NCI-H82 (cell line): ENCODE measurements at regions not wholly inside any gene's neighbourhood (a gene's known extent, or its start where the extent isn't known, plus 50 kb on each side); places are given as distances from the start of the nearest gene placed in this dataset.
A peak's percentile ranks its signal among the peaks of the same experiment; 100 is the strongest.

Experiments used
- DNase-seq: peaks from one replicate; lab custom pipeline; 2025; lab: John Stamatoyannopoulos, UW

GRCh38 chr20:40738976-40739375 is 49.9 kb upstream of the MAFB start:
- DNase-seq, result no peak

DNA sequence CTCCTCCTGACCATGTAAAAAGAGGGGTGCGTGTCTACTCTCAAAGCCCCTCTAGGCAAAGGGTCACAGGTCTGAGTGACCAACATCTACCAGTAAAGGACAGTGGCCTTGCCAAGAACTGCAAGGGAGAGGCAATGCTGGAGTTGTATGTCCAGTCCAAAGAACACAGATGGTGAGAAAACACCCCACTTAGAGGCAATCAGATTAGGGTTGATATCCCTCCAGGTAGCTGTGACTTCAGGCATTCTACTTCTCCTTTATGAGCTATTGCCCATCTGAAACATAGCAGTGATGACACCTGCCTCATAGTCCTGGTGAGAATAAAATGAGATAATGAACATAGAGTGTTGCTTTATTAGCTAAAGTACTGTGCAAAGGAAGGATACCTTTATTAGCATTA is 50.8 kb upstream of the MAFB start:
- DNase-seq, result no peak

DNA sequence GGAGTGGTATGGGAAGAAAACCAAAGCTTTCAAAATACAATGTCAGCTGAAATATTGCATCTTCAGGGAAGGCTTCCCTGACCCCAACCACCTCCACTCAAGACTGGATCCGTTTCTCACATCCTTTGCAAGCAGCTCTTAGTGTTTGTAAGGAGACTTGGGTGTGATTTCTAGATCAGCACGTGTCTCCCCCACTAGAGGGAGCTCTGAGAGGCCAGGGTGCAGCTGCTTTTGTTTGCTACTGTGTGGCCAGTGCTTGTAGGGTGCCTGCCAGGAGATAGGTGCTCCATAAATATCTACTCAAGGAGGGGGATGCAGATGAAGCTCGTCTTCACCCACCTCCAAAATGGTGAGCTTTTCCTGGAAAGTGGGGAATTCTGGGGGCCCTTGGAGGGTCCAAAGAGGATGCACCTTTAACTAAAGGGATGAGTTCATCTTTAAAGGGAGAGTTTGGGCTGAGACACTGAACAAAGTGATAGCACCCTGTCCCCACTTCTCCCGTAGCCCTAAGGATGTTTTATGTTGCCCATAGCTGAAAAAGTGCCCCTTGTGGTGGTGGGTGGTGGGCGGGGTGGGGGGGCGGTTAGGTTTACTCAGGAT is 52.6 kb upstream of the MAFB start:
- peak; percentile 71 for DNase-seq

GRCh38 chr20:40743141-40743775 is 54.2 kb upstream of the MAFB start:
- DNase-seq, result no peak

DNA sequence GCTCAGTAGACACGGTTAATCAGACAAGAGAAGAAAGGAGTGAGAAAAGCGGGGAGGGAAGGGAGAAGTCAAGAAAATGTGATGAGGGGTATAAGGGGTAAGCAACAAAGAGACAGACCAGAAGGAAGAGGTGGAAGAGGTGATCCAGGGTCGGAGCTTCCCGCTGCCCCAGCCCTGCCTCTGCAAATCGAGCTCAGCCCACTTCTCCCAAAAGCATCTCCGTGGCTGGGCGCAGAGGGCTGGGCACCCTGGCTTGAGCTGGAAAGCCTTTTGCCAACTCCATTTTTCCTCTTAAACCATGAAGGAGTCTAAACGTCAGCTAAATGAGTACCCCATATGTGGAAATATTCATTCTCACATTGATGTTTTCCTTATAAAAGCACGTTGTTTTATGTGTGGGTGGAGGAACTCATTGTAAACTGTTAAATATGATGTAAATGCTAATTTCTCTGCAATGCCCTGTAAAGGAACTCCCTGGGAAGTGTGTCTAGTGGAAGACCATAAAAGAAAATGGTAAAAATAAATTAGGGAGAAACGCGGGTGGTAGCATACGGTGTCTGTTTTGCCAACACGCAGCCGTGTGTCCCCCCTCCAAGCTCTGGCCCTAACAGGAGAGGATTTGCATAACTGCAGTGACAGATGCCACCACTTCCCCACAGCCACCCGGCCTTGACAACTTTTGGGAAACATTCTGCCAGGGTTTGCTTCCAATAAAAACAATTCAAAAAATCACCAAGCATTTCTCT is 55.2 kb upstream of the MAFB start:
- DNase-seq, result no peak

- no peak for DNase-seq
These were observed 55.8 kb upstream of the MAFB start for GRCh38 chr20:40744818-40745175.

- no peak for DNase-seq
These were observed 57.2 kb upstream of the MAFB start for GRCh38 chr20:40746251-40746650.

DNA sequence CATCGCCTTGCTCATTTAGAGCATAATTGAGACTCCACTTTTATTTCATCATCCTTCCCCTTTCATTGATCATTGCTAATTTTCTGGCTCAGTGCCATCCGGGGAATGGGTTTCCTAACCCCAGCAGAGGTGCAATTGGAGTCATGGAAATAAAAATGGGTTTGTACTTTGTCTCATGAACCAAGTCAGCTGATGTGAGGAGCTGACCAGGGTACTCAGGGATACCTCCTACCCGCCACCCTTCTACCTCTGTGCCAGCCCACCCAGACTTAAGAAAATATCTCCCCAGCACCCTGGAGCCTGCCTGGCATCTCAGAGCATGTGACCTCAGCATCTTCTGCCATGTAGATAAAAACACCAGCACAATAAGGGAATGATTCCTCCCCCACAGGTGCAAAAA is 59.1 kb upstream of the MAFB start:
- no peak for DNase-seq

DNA sequence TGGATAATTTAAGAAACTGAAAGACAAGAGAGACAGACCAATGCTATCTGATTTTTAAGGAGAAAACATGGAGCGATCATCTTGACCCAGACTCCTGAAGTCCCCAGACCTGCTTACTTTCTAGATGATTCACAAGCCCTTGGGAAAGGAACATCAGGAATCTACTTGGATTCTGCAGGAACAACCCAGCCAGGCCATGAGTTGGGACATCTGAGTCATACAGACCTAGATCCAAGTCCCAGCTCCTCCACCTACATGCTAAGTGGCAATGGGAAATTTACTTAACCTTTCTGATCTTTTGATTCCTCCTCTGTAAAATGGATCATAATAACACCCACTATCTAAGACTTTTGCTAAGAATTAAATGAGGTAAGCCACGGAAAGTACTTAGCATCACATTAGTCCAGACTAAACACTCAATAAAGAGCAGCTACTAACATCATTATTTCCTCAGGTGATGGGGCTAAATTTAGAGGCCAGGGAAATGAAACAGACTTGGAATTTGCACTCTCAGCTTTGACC is 61.0 kb upstream of the MAFB start:
- no peak for DNase-seq

DNA sequence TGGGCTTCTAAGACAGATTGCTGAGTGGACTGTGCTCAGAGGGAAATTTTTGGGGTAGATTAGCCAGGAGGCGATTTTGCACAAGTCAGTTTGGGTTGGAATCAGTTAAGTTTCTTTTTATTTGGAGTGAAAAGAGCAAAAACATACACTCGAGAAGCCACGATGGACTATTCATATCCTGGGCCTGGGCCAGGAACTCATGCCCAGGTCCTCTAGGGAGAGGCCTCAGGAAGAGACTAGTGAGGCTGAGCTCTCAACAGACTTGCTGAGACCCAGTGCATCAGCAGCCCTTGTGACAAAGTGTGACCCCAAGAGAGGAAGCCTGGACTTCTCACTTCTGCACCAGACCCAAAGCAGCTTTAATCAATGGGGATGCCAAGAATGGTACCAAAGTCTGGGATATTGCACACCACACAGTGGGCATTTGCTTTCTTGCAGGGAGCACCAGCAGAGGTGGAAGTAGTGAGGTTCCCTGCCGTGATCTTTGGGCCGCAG is 61.6 kb upstream of the MAFB start:
- DNase-seq, result no peak

DNA sequence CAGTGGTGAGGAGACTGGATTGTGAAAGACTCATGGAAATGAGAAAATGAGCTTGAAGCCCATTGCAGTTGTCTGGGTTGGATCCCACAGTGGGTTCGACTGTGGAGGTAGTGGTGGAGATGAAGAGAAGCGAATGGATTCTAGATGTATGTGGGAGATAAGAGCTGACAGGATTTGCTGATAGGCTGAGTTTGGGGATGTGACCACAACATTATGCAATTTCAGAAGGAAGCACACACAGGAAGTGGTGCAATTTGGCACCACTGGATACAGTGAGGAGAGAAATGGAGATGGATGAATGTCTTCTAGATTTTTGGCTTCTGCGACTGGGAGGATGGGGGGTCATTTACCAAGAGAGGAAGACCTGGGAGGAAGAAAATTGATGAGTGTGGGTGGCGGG is 64.4 kb upstream of the MAFB start:
- no peak for DNase-seq

DNA sequence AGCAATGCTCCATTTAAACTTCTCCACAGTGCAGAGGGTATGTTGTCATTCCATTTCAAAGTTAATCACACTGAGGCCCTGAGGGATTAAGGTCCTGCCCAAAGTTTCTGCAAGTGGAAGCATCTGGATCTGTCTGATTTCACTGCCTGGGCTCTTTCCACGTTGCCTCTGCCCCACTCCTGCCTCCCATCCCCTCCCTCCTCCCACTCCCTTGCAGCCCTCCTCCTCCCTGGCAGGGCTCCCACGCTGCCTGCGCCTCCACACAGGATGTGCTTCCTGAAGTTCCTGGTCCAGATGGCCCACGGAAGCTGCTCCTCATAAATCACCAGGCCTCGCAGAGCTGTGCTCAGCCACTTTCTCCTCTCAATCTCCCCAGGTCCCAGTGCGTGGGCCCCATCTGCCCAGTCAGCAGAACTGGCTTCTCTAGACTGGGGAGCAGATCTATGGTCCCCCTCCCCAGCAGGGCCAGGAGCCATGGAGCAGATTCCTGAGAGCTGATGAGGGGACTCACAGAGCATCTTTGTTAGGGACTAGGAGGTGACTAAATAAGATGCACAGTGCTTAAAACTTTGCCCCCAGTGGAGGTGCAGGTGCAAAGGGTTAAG is 65.4 kb upstream of the MAFB start:
- no peak for DNase-seq

DNA sequence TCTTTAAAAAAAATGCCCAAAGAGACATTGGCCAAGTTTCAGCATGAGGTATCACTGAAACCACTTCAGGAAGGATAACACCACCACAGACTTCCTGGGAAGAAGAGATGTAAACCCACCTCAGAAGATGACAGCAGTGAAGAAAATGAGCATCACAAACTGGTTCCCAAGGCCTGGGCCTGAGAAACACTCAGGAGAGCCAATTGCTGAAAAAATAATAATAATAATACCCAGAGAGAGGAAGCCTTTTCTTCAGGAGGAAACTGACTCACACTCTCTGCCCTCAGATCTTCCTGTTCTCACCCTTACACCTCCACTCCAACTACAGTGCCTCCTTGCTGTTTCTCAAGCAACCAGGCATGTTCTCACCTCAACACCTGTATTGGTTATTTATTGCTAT is 68.1 kb upstream of the MAFB start:
- no peak for DNase-seq

DNA sequence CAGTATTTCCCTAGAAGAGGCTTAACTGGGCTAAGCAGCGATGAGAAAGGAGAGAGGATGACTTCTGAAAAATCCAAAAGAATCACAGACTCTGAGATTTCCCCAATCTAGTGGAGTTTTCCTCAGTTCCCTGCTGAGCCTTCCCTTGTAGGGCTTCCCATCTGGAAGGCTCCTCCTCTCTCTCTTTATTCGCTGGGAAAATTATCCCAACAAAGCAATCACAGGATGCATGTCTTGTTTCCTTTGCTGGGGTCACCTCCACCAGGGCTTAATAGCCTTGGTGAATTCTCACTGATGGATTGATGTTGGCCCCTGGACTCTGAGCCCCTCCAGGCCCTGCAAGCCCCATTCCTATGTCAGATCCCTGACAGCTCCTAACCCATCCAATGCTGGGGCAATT is 69.8 kb upstream of the MAFB start:
- DNase-seq, result no peak

GRCh38 chr20:40760399-40760798 is 71.4 kb upstream of the MAFB start:
- no peak for DNase-seq

DNA sequence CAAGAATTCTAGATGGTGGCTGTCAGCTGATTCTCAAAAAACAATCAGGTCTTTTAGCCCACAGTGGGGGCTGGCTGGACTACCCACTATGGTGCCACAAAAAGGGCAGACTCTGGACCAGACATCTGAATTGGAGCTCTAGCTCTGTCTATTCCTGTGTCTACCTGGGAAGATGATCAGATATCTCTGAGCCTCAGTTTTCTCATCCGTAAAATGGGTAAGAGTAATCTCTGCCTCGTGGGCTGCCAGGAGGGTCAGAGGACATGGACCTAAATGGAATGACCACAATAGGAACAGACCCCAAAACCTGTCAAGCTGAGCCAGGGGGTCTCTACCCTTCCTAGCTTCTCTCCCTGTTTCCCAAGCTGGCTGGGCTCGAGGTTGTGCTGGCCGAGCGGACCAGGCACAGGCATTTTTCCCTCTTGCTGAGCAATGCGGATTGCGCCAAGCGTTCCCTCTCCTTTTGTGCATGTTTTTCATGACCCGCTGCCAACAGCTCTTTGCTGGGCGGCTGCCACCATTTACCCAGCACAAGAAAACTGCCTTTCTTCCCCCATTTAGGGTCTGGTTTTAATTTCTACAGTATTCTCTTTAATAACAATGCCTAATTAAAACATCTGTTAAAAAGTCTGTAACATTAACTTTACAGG is 74.7 kb upstream of the MAFB start:
- no peak for DNase-seq

GRCh38 chr20:40765814-40766480 is 76.9 kb upstream of the MAFB start:
- DNase-seq, result no peak

- no peak for DNase-seq
These were observed 78.0 kb upstream of the MAFB start for GRCh38 chr20:40766790-40767614.

DNA sequence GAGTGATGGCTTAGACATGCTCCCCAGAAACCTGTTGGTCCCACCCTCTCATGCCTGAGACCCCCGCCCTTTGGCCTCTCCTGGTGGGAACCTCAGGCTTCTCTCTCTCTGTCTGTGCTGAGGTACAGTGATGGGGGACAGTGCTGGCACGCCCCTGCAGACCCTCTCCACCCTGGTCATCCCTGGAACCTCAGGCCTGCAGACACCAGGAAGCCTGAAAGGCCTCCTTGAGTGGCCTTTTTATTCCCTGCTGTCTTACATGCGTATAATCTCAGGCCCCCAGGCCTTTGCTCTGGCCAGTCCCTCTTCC is 78.5 kb upstream of the MAFB start:
- no peak for DNase-seq

DNA sequence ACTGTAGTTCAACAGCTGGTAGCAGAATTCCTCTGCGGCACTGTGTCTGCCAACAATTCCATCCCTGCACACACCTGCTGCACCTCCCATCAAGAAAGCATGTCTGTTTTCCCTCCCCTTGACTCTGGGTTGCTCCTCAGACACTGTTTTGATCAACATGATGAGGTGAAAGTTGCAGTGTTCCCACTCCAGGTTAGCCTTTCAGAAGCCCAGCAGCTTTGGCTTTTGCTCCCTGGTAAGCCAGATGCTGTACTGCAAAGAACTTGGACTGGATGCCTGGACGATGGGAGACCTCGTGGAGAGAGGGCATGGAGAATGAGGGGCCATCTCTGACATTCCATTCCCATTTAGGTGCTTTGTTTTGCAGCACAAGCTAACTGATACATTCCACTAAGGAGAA is 79.1 kb upstream of the MAFB start:
- DNase-seq, result no peak

DNA sequence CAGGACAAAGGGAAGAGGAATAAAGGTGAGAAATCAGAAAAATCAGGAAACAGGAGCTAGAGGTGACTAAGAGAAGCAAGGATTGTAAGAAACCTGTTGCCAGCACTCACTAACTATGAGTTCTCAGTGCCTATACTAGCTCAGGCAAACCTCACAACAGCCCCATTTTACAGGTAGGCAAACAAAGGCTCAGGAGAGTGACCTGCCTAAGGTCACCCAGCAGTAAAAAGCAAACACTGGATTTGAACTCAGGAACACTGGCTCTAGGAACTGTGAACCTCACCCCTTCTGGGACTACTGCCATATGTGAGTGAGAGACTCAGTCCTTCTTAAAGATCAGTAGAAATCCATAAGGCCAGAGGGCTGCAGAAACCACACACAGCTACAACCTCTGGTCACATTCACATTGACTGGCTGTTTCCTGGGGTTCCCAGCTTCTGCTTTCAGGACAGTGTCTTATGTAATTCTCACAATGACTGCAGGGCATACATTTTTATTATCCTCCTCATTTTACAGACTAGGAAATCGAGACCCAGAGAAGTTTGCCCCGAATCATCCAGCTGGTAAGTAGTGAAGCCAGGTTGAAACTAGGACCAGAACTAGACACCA is 80.7 kb upstream of the MAFB start:
- no peak for DNase-seq
